ENCODE measurements at regions not wholly inside any gene's neighbourhood (a gene's known extent, or its start where the extent isn't known, plus 50 kb on each side); places are given as distances from the start of the nearest gene placed in this dataset.
A peak's percentile ranks its signal among the peaks of the same experiment; 100 is the strongest.

DNA sequence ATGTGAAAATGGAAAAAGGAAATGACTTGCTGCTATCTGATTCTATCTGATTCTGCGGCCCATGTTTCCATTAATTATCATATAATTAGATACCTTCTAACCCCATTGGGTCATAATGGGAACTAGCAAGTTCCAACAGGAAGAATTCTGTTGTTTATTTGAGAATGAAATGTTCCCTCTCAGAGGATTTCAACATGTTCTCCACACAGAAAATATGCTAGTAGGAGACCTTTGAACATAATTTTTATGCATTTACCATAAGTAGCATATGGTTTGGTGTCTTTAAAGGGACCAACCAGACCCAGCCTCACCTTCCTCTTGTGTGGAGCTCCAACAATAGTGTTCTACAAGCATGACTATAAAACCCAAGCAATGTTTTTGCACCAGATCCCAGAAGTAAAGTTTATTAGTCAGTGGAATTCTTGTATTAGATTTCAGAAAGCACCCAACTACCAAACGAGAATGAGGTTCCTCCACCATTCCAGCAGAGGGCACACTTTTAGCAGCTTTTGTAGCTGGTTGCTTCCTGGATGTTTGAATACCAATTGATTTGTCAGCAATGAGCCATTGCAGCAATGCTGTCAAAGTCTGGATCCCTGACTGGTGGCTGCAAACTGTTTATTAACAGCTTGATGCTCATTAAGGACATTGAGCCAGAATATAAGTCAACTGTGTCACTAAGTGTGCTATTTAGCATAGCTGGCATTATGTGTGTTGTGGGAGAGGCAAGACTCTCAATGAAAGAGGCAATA lies 143.6 kb upstream of the GJE1 start:
- H3K36me3 ChIP-seq, result no peaks in the 10 kb centered on the region
- TF ChIP-seq, protein P1, sequence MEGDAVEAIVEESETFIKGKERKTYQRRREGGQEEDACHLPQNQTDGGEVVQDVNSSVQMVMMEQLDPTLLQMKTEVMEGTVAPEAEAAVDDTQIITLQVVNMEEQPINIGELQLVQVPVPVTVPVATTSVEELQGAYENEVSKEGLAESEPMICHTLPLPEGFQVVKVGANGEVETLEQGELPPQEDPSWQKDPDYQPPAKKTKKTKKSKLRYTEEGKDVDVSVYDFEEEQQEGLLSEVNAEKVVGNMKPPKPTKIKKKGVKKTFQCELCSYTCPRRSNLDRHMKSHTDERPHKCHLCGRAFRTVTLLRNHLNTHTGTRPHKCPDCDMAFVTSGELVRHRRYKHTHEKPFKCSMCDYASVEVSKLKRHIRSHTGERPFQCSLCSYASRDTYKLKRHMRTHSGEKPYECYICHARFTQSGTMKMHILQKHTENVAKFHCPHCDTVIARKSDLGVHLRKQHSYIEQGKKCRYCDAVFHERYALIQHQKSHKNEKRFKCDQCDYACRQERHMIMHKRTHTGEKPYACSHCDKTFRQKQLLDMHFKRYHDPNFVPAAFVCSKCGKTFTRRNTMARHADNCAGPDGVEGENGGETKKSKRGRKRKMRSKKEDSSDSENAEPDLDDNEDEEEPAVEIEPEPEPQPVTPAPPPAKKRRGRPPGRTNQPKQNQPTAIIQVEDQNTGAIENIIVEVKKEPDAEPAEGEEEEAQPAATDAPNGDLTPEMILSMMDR (IDR thresholded peaks at IDR 0.05; ENCODE audit: borderline replicate concordance), result peak; percentile 58
- no peak overlapping the region for H3K27ac ChIP-seq (replicated peaks)
- H3K27me3 ChIP-seq (ENCODE audit: low read depth), result peaks cover under 1% of the 10 kb centered on the region
- no peak for DNase-seq
- H3K4me3 ChIP-seq, result no peak overlapping the region
- intact Hi-C loops (cut with micrococcal nuclease), result no loop called here
- H3K9me3 ChIP-seq (replicated peaks), result no peaks in the 10 kb centered on the region
- H3K4me1 ChIP-seq, result no peaks in the 10 kb centered on the region

DNA sequence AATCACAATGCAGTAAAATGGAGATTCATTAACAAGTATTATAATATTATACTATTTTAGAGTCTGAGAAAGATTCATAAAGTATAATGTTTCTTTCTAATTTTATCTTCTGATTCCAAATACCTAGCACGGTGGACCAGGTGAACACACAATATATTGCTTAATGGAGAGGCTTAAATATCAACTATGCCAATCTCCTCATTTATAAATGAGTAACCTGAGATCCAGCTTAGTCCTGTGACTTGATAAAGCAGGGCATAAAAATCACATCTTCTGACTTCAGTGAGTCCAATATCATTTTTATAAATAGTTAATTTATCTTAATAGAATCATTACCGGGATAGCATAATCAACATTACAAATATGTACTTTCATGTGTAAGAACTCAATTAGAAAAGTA lies 144.4 kb upstream of the GJE1 start:
- no peak for DNase-seq
- TF ChIP-seq, protein P1 (IDR thresholded peaks at IDR 0.05; ENCODE audit: borderline replicate concordance), result no peak
- intact Hi-C loops (cut with micrococcal nuclease), result no loop called here
- Histone ChIP-seq H3K4me3 (no peak overlapping the region), H3K27ac (replicated peaks) (no peak overlapping the region), H3K36me3 (no peaks in the 10 kb centered on the region), H3K4me1 (no peaks in the 10 kb centered on the region), H3K9me3 (replicated peaks) (no peaks in the 10 kb centered on the region), H3K27me3 (ENCODE audit: low read depth) (peaks cover 8% of the 10 kb centered on the region)

DNA sequence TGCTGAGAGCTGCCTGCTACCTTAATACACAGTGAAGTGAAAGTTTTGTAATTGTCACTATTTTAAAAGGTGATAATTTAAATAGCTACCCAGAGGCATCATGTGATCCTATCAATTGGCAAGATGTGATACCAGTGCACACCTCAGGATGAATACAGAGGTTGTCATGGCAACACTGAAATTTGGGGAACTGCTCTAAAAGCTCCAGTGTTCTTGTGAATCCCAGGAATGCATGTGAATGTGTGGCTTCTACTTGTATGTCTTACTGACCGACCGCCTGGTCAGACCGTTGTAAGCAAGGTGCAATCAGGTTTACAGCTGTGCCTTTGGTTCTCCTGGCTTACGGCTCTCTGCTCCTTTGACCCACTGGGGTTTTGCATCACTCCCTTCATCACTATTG lies 146.3 kb upstream of the GJE1 start:
- H3K4me1 ChIP-seq, result no peaks in the 10 kb centered on the region
- H3K9me3 ChIP-seq (replicated peaks), result no peaks in the 10 kb centered on the region
- TF ChIP-seq, protein P1 (IDR thresholded peaks at IDR 0.05; ENCODE audit: borderline replicate concordance), result no peak
- DNase-seq, result no peak
- H3K27ac ChIP-seq (replicated peaks), result no peak overlapping the region
- intact Hi-C loops (cut with micrococcal nuclease), result no loop called here
- no peaks in the 10 kb centered on the region for H3K36me3 ChIP-seq
- H3K27me3 ChIP-seq (ENCODE audit: low read depth), result peaks cover 10% of the 10 kb centered on the region
- H3K4me3 ChIP-seq, result no peak overlapping the region

DNA sequence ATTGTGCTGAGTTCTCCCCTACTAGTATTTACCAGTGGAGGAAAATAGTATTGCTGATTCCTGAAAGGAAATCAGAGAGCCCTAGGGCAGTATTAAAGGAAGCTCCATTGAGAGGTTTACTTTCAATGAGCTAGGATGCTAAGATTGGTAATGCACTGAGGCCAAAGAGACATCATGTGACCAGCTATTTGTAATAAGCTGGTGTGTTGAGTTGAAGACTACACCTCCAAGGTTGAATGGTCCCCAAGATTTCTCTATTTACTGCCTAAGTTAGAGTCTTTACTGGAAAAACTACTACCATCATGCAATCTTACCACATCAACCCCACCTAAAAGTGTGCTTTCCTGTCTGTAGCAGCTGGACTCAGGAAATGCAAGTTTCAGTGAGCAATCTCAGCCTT lies 151.5 kb upstream of the GJE1 start:
- Histone ChIP-seq H3K27me3 (ENCODE audit: low read depth) (peaks cover 10% of the 10 kb centered on the region), H3K36me3 (no peaks in the 10 kb centered on the region), H3K9me3 (replicated peaks) (no peaks in the 10 kb centered on the region), H3K27ac (replicated peaks) (no peak overlapping the region), H3K4me3 (no peak overlapping the region), H3K4me1 (no peaks in the 10 kb centered on the region)
- DNase-seq, result no peak
- intact Hi-C loops (cut with micrococcal nuclease), result no loop called here
- TF ChIP-seq, protein P1 (IDR thresholded peaks at IDR 0.05; ENCODE audit: borderline replicate concordance), result no peak

DNA sequence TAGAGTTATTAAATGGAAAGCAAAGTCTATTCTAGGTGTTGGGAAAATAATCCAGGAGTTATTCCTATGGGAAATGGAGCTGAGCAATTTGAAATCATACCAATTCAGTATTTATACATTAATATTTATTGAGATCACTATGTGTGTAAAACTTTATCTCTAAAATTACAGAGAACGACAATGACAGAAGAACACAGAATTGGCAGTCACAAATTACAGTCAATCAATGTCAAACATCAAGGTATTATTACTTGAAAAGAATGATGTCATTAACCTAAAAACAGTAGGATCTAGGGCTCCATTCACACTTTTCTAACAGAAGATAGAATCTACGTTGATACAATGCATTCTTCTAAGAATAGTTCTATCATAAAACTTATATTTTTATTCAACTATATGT lies 154.9 kb upstream of the GJE1 start:
- intact Hi-C loops (cut with micrococcal nuclease), result no loop called here
- no peak for DNase-seq
- Histone ChIP-seq H3K27me3 (ENCODE audit: low read depth) (no peaks in the 10 kb centered on the region), H3K4me3 (no peak overlapping the region), H3K4me1 (no peaks in the 10 kb centered on the region), H3K27ac (replicated peaks) (no peak overlapping the region), H3K9me3 (replicated peaks) (peaks cover 5% of the 10 kb centered on the region), H3K36me3 (no peaks in the 10 kb centered on the region)
- TF ChIP-seq, protein P1 (IDR thresholded peaks at IDR 0.05; ENCODE audit: borderline replicate concordance), result no peak
